OCI-LY1 (cell line): ENCODE measurements at regions not wholly inside any gene's neighbourhood (a gene's known extent, or its start where the extent isn't known, plus 50 kb on each side); places are given as distances from the start of the nearest gene placed in this dataset.

Experiments used
- CTCF ChIP-seq: fragments of 200-600 bp; sonication (generic), shearing (Covaris generic); IDR thresholded peaks from 2 replicates; pipeline ENCODE4 v1.5.1; 2017; ENCODE audit warnings: mild to moderate bottlenecking, antibody characterized with exemption, low read length, moderate library complexity, mixed read lengths
- EZH2 ChIP-seq: fragments of 200-600 bp; sonication (generic), shearing (Covaris generic); IDR thresholded peaks from 2 replicates; pipeline ENCODE4 v1.8.0; 2017; ENCODE audit warnings: borderline replicate concordance, mixed run types, mild to moderate bottlenecking, antibody characterized with exemption, low read length, moderate library complexity, mixed read lengths

GRCh38 chr13:112233256-112233655, 142.9 kb upstream of the SPACA7 start:
- TF ChIP-seq CTCF, result no peak
- no peak for TF ChIP-seq EZH2
